MM.1S (cell line): ENCODE measurements at regions not wholly inside any gene's neighbourhood (a gene's known extent, or its start where the extent isn't known, plus 50 kb on each side); places are given as distances from the start of the nearest gene placed in this dataset.

Experiments
- CTCF ChIP-seq: fragments of 300-600 bp; sonication (generic); IDR thresholded peaks from 2 replicates; pipeline ENCODE4 v1.5.1; 2016; ENCODE audit warnings: antibody characterized with exemption, low read length, mixed read lengths
- EZH2 ChIP-seq: fragments of 300-600 bp; sonication (generic); optimal IDR thresholded peaks from 2 replicates; pipeline ENCODE3; 2017; ENCODE audit warnings: low read depth, mild to moderate bottlenecking, antibody characterized with exemption, low read length, mixed read lengths
- EZH2phosphoT487 ChIP-seq: fragments of 300-600 bp; sonication (generic); IDR thresholded peaks from 2 replicates; pipeline ENCODE4 v1.6.1; 2018; ENCODE audit warnings: antibody characterized with exemption, low read length

GRCh38 chr2:9744256-9745004 is 98.8 kb upstream of the TAF1B start:
- TF ChIP-seq CTCF (no peak), EZH2 (no peak), EZH2phosphoT487 (no peak)
